Bronchial epithelial cell (primary cell): ENCODE measurements at regions not wholly inside any gene's neighbourhood (a gene's known extent, or its start where the extent isn't known, plus 50 kb on each side); places are given as distances from the start of the nearest gene placed in this dataset.

Source experiments
- DNase-seq: peaks from one replicate; pipeline ENCODE4 v3.0.0-alpha.2; 2010; ENCODE audit warnings: low read depth
- FAIRE-seq: peaks from 2 replicates; lab custom pipeline; 2011; peaks lifted over from hg19 to GRCh38; lab: Jason Lieb, UNC
- H3K27me3 ChIP-seq: 2 replicates; pipeline ENCODE4 v1.5.1; 2011; ENCODE audit warnings: low read length; ENCODE audit not compliant: control insufficient read depth, insufficient read depth
- H3K36me3 ChIP-seq: 2 replicates; pipeline ENCODE4 v1.5.1; 2011; ENCODE audit warnings: low read length; ENCODE audit not compliant: control insufficient read depth, insufficient read depth
- H3K4me3 ChIP-seq: 2 replicates; pipeline ENCODE4 v1.5.1; 2011; ENCODE audit warnings: mild to moderate bottlenecking, low read depth, low read length, control low read depth
- CTCF ChIP-seq: IDR thresholded peaks from 2 replicates; pipeline ENCODE4 v1.5.1; 2011; ENCODE audit warnings: mild to moderate bottlenecking, moderate library complexity, low read length, control low read depth, inconsistent platforms; ENCODE audit not compliant: insufficient read depth, severe bottlenecking

- Histone ChIP-seq H3K27me3 (no peaks in the 10 kb centered on the region), H3K36me3 (no peaks in the 10 kb centered on the region), H3K4me3 (no peak overlapping the region)
- TF ChIP-seq CTCF = no peak
- DNase-seq (no peak), FAIRE-seq (no peak)
Measured at GRCh38 chr14:98666545-98666944, 605.5 kb downstream of the BCL11B start.

DNA sequence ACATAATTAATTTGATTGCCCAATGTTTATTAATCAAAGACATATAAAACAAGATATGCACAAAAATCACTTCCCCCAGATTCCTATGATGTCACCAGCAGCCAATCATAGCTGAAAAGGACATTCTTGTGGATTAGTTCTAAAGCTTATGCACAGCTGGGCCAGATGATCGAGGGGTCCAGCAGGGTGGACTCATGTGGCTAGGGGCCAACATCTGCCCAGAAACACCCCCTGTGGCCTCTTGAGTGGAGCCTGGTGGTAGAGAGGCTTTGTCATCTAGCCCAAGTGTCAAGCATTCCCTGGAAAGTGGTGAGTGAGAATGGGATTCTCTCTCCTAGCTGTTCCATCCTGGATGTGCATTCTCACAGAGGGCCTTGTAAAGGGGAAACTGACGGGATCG is 590.0 kb downstream of the BCL11B start:
- no peaks in the 10 kb centered on the region for H3K36me3 ChIP-seq
- no peak for TF ChIP-seq CTCF
- H3K27me3 ChIP-seq = no peaks in the 10 kb centered on the region
- DNase-seq = no peak
- FAIRE-seq = no peak
- no peak overlapping the region for H3K4me3 ChIP-seq

GRCh38 chr14:98682726-98683125 is 589.3 kb downstream of the BCL11B start:
- TF ChIP-seq CTCF = no peak
- Histone ChIP-seq H3K27me3 (no peaks in the 10 kb centered on the region), H3K36me3 (no peaks in the 10 kb centered on the region), H3K4me3 (no peak overlapping the region)
- FAIRE-seq (no peak), DNase-seq (no peak)

GRCh38 chr14:98684468-98684867 is 587.5 kb downstream of the BCL11B start:
- FAIRE-seq (no peak), DNase-seq (no peak)
- Histone ChIP-seq H3K4me3 (no peak overlapping the region), H3K36me3 (no peaks in the 10 kb centered on the region), H3K27me3 (no peaks in the 10 kb centered on the region)
- TF ChIP-seq CTCF = no peak

GRCh38 chr14:98685725-98686124 is 586.3 kb downstream of the BCL11B start:
- FAIRE-seq (no peak), DNase-seq (no peak)
- Histone ChIP-seq H3K27me3 (no peaks in the 10 kb centered on the region), H3K4me3 (no peak overlapping the region), H3K36me3 (no peaks in the 10 kb centered on the region)
- no peak for TF ChIP-seq CTCF

DNA sequence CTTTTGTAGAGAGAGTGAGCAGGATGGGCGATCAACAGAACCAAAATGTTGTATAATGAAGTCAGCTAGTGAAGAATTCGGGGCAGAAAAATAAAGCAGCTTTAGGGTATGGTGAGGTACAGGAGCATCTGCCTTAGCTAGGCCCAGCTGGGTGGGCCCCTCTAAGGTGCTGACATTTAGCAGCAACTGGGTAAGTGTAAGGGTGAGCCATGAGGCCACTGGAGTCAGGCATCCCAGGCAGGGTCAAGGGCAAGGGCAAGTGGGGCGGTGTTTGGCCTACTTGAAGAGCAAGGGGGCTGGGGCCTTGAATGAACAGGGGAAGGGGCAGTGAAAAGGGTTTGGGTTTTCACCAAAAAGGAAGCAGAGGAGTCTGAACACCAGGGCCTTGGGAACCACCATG is 583.6 kb downstream of the BCL11B start:
- H3K27me3 ChIP-seq = no peaks in the 10 kb centered on the region
- no peak overlapping the region for H3K4me3 ChIP-seq
- no peak for DNase-seq
- no peak for FAIRE-seq
- no peaks in the 10 kb centered on the region for H3K36me3 ChIP-seq
- TF ChIP-seq CTCF = no peak
